Left renal pelvis (tissue), 4 donors: ENCODE measurements at regions not wholly inside any gene's neighbourhood (a gene's known extent, or its start where the extent isn't known, plus 50 kb on each side); places are given as distances from the start of the nearest gene placed in this dataset.
A peak's percentile ranks its signal among the peaks of the same experiment; 100 is the strongest.
"Not testable (repeated sequence)": the region's sequence is repeated elsewhere in the genome, so short reads cannot be mapped to it uniquely, and the experiment has no call there.

ENCODE experiments used
- DNase-seq, 4 donors: peaks; one replicate each; pipeline ENCODE4 v3.0.0-alpha.2; 2013; ENCODE audit warnings: low read depth in 4 of 4, low spot score in 3 of 4

DNA sequence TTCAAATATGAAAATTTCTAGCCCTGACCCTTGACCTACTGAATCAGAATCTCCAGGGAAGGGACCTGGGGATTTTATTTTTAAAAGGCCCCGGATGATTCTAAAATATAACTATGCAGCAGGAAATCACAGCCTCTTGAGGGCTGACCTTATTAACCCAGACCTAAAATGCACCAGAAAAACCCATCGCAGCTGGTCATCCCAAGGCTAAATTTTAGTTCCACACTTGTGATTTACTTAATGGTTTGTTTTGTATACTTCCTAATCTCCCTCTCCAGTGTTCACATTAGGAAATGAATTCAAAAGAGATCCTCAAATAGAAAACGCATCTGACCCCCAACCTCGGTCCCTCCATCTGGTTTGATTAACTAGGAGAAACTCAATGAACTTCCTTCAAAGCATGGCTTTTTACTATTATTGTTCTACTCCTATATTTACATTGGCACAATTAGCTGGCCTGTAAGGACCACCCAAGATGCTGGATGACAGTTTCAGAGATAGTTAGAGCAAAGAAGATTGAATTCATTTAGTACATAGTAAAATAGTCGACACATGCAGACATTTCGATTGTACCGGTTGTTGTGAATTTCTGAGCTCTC, 147.8 kb upstream of the MED14 start:
- DNase-seq, result no peak

DNA sequence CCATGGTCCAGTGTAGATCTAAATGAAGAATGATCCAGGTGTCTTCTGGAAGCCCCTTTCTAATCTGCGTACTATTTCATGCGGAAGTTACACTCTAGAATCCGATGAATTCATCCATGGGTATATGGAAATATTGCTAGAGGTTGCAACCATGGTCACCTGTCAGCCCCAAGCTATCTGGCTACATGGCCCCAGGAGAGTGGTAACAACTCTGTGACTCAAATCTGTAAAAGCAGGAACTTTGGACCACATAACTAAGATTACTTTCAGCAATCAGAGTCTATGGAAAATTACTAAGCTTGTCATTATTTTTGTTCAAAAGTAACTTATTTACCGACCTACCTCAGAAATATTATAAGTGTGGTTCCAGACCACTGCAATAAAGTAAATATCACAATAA, 150.6 kb upstream of the MED14 start:
- DNase-seq, result no peak

DNA sequence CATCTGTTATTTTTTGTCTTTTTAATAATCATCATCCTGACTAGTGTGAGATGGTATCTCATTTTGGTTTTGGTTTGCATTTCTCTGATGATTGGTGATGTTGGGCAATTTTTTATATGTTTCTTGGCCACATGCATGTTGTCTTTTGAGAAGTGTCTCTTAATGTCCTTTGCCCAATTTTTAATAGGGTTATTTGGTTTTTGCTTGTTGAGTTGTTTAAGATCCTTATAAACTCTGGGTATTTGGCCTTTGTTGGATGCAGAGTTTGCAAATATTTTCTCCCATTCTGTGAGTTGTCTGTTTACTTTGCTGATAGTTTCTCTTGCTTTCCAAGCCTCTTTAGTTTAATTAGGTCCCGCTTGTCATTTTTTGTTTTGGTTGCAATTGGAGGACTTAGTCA, 152.1 kb upstream of the MED14 start:
- DNase-seq, result no peak

DNA sequence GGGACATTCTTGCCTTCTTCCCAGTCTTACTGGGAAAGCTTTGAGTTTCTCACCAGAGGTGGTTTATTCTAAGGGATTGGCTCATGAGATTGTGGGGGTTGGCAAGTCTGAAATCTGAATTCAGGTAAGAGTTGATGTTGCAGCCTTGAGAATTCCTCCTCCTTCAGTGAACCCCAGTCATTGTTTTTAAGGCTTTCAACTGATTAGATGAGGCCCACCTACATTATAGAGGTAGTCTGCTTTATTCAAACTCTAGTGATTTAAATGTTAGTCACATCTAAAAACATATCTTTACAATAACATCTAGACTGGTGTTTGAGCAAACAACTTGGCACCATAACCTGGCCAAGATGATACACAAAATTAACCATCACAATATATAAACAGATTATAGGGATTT, 156.5 kb upstream of the MED14 start:
- DNase-seq, result no peak

DNA sequence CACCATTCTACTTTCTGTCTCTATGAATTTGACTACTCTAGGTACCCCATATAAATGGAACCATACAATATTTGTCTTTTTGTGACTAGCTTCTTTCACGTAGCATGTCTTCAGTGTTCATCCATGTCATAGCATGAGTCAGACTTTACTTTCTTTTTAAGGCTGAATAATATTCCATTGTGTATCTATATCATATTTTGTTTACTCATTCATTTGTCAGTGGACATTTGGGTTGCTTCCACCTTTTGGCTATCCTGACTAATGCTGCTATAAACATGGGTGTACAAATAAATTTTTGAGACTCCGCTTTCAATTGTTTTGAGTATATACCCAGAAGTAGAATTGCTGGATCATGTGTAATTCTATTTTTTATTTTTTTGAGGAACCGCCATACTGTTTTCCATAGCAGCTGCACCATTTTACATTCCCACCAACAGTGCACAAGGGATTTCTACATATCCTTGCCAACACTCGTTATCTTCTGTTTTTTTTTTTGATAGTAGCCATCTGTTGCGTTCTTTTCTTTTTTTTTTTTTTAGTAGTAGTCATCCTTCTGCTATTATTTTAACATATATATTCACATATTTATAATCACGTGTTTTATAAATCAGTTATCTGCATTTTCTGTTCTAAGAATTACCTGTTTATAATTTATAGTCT, 158.0 kb upstream of the MED14 start:
- no peak for DNase-seq

DNA sequence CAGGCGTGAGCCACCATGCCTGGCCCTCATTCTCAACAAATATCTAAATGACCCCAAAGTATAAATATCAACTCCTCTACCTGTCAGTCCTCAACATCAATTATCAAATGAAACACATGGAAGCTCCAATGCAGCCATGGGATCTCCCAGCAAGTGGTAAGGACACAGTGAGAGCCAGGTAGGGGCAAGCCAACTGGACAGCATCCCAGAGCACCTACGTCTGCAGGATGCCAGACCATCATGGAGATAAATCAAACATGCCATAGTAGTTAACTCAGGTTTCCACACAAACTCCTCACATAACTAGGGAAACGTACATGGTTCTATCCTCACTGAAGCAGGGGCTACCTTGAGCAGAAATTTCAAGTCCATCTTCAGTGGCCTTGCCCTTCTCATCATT, 159.9 kb upstream of the MED14 start:
- DNase-seq, result no peak

DNA sequence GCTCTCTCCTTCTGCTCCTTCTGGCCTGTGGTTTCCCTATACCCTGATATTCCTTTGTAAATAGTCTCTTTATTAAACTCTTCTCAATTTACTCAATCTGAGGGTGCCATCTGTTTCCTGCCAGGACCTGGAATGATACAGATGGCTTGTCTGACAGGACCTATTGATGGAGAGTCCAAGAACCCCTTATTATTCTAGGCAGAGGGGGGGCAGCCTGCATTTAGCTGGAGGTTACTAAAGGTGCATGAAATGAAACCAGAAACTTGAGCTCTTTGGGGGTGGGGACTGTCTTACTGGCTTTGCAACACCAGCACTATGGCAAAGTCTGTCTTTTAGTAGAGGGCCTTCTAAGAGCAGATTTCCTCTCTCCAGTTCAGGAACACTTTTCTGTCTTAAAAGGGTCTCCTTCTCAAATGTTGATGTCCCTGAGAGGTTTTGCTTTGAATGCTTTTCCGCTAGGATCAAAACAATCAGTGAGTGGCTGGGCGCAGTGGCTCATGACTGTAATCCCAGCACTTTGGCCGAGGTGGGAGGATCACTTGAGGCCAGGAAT, 162.5 kb upstream of the MED14 start:
- DNase-seq, result peak in 1 of 4 donors; percentile 21

DNA sequence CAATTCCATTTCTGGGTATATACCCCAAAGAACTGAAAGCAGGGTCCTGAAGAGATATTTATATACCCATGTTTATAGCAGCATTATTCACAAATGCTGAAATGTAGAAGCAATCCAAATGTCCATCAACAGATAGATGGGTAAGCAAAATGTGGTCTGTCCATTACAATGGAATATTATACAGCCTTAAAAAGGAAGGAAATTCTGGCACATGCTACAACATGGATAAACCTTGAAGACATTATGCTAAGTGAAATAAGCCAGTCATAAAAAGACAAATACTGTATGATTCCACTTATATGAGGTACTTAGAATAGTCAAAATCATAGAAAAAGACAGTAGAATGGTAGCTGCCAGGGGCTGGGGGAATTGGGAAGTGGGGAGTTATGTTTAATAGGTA, 169.4 kb upstream of the MED14 start:
- not testable (repeated sequence) for DNase-seq

DNA sequence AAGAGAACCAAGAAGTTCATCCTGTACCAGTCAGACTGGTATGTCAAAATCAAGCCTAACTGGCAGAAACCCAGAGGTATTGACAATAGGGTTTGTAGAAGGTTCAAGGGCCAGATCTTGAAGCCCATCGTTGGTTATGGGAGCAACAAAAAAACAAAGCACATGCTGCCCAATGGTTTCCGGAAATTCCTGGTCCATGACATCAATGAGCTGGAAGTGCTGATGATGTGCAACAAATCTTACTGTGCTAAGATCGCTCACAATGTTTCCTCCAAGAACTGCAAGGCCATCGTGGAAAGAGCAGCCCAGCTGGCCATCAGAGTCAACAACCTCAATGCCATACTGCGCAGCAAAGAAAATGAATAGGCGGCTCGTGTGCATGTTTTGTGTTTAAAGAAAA, 172.7 kb upstream of the MED14 start:
- no peak for DNase-seq

DNA sequence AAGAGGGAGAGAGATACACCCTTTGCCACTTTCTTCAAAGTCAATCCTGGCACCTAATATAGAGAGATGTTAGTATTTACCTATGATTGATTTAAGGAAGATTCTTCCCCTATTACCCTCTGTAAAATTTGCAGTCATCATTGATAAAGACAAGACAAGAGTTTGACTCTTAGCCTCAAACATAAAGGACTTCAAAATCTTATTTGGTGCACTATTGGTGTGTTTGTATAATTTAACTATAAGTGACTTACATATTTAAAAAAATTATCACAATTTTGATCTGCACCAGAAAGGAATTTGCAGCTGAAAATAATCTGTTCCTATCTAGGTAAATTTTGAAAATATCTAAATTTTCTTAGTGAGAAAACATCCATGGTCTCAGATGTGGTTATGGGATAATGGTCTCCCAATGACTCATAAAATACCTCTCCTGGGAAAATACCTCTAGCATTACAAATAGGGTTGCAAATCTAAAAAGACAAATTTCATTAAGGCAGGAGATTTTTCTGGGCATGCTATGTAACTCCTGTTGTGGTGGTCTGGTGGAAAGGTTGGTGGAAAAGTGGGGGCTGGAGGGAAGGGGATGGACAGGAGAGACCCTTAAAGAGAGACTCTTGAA, 173.6 kb upstream of the MED14 start:
- DNase-seq, result no peak

DNA sequence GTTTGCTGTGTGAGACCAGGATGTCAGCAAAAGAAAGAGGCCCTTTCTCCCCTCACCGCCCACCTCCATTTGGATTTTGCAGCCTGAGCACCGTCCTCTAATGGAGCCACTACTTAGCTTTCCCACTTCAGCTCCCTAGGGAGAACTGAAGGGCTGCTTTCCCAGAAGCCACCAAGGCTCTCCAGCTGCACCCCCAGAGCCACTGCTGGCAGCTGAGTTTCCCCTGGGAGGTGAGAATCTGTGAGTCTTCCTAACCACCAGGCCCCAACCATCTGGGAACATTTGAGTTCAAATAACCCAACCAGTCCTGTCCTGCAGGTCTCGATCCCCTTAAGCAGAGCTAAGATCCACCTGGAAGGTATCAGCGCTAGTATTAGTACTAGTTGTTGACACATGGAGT, 173.1 kb upstream of the USP9X start:
- no peak for DNase-seq

DNA sequence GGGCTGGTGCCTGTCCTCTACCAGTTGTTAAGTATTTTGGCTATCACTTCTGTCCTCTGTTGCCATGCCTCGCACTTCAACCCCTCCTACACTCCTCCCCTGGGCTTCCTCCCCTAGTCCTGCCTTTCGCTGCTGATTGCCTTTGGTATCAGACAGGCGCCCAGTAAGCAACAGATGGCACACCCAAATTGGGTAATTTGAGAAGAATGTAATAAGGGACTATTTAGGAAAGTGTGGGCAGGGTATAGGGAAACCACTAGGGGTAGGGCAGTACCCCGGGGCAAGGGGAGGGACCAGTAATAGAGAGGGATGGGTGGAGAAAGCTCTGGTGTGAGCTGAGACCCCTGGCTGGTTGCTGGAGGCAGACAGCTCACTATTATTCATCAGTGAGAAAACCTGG, 172.7 kb upstream of the USP9X start:
- DNase-seq, result no peak

DNA sequence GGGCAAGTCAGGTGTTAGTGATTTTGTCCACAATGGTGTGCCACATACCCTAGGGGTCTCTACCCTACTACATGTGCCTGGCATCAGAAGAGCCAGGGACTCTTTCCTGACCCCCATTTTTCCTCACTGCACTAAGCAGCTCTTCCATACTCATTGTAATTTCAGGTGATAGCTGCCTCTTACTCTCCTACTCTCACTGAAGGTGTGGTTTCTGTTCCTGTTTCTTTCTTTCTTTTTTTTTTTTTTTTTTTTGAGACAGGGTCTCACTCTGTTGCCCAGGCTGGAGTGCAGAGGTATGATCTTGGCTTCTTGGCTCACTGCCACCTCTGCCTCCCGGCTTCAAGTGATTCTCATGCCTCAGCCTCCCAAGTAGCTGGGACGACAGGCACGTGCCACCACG, 164.9 kb upstream of the USP9X start:
- DNase-seq, result no peak

DNA sequence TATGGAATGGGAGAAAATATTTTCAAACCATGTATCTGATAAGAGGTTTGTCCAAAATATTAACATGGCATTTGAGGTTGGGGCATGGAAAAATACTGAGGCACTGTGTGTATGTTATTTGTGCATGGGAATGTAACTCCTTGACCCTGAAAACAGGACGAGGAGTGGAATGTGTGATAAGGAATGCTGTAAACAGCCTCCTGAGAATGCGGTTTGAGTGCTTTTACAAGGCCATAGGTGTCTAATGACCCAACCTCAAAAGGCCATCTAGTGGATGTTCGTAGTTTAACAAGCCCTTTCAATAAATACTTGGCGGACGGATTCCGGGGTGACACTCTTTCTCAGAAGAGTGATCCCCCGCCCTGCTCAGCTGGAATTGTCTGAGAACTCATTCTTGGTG, 162.9 kb upstream of the USP9X start:
- no peak for DNase-seq

DNA sequence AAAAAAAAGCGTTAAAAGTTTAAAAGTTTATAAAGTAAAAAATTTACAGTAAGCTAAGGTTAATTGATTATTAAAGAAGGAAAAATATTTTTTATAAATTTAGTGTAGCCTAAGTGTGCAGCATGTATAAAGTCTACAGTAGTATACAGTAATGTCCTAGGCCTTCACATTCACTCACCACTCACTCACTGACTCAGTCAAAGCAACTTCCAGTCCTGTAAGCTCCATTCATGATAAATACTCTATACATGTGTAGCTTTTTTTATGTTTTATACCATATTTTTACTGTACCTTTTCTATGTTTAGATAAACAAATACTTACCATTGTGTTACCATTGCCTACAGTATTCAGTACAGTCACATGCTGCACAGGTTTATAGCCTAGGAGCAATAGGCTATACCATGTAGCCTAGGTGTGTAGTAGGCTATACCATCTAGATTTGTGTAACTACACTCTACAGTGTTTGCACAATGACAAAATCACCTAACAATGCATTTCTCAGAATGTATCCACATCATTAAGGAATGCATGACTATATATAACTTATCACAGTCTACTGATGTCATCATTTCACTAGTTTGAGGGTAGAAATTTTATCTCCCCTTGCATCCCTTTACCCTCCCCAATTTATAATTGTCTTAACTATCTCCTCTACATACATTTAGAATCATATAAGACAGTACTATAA, 158.4 kb upstream of the USP9X start:
- not testable (repeated sequence) for DNase-seq

DNA sequence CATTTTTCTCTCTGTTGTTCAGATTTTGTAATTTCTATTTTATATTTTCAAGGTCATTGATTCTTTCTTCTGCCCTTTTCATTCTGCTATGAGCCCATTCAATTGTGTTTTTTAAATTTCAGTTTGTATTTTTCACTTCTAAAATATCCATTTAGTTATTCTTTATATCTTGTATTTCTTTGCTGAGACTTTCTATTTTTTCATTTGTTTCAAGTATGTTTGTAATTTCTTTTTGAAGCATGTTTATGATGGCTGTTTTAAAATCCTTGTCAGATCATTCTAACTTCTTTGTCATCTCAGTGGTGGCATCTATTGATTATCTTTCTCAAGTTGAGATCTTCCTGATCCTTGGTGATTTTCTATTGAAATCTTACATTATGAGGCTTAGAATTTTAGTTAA, 157.2 kb upstream of the USP9X start:
- DNase-seq, result no peak

DNA sequence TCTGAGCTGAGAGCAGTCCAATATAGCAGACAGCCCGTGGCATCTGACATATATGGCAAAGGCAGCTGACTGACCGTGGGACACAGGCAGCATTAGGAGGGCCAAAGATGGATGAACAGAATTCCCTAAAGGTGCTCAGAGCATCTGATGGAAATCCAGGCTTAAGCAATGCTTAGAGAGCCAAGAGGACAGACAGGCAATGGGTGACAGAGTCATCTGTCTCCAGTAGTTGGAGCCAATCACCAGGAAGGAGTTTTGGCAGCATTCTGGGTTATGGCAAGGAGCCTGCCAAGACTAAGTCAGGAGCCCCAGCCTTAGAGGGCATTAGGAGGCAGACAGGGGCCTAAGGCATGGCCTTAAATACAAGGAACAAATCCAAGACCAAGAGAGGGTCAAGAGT, 153.3 kb upstream of the USP9X start:
- DNase-seq, result no peak

DNA sequence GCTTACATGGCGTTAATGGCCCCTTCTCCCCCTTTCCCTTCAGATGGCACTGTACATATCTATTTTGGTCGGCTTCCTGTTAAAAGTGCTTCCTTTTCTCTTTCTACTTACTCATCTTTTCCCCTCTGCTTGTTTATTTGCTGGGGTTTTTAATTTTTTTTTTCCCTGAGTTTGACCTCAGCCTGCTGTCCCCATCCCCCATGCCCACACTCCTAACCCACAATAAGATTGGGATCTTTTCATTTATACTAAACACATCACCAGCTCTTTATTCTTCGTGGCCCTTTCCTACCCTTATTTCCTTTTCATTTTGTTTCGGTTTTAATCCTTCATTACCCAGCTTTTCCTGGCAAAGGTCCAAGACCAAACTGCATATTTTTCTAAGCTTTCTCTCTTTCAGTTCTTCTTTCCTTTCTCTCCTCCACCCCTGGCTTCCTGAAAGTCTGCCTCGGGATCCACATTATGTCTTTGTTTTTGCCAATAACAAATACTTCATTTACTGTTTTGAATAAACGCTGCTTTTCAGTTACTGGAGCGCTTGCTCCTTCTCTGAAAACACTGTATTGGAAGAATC, 152.0 kb upstream of the USP9X start:
- no peak for DNase-seq

DNA sequence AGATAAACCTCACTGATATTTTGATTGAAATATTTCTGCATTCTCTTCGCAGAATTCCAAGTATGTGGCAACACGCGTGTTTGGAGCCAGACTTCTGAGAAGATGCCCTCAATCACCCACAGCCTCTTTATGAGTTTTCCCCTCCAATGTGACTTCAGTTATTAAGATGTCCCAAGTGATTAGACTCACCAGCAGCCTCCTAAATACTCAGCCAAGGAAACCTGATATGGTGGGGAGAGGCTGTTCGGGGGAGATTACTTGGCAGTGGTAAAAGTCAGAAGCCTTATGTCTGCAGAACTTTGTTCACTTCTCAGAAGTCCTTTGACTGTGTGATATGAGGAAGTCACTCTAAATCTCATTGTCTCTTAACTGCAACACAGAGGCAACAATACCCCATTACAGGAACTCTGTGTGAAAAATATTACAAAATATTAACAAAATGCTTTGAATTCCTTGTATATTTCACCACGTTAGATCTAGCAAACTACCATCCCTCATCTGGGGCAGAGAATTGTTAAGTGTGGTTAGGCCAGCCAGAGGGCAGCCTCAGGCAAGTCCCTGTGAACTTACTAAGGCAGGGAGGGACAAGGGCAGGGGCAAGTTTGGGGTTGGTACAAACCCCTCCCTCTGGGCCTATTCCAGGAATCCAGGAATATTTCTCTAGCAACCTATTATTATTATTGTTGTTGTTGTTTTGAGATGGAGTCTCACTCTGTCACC, 151.4 kb upstream of the USP9X start:
- no peak for DNase-seq

DNA sequence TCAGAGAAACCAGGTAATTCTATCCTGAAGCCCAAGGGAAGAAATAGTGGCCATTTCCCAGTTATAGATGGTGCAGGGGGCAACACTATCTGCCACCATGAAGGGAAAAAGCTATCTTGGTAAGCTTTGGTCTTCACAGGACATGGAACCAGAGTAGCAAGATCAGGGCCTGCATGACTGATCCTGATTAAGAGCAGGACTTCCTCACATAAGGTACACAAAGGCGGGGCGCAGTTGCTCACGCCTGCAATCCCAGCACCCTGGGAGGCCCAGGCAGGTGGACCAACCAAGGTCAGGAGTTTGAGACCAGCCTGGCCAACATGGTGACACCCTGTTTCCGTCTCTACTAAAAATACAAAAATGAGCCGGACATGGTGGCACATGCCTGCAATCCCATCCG, 148.4 kb upstream of the USP9X start:
- DNase-seq, result no peak

DNA sequence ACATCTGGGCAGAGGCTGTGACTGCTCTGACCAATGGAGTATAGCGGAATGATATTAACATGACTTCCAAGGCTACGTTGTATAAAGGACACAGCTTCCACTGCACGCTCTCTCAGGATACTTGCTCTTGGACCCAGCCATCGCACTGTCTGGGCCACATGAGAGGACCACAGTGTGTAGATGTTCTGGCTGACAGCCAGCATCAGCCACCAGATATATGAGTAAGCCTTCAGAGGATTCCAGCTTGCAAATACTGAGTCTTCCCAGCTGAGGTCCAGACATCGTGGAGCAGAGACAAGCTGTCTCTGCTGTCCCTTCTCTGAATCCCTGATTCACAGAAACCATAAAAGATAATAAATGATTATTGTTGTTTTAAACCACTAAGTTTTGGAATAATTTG, 146.8 kb upstream of the USP9X start:
- DNase-seq, result no peak
